ENCODE measurements at regions not wholly inside any gene's neighbourhood (a gene's known extent, or its start where the extent isn't known, plus 50 kb on each side); places are given as distances from the start of the nearest gene placed in this dataset.

DNA sequence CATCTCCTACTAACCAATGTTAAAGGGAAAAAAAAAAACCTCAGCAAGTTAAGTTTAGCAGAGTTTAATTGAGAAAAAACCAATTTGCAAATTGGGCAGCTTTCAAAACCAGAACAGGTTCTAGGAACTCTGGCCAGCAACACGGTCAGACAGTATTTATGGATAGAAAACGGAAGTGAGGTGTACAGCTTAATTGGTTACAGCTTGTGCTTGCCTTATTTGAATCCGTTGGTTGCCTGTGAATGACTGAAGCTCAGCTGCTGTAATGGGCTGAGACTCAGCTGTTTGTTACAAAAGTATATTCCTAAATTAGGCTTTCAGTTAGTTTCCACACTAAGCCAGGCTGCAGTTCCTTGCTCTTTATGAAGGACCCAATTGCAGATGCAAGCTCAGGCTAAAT, 217.0 kb downstream of the SREK1 start:
- DNase-seq (ENCODE audit: low spot score) (no peak), ATAC-seq (no peak), FAIRE-seq (no peak)
- peaks cover 0 to 1% of the 10 kb centered on the region in 2 experiments; a peak in 2 of 5 replicates for H3K27me3 ChIP-seq (ENCODE audit: control insufficient read depth in 1 of 2, insufficient read depth in 2 of 2, low read length in 2 of 2)
- H3K9ac ChIP-seq (ENCODE audit: insufficient read depth, low read depth, low read length) = no peak overlapping the region
- no peaks in the 10 kb centered on the region for H4K20me1 ChIP-seq (ENCODE audit: insufficient read depth, low read length)
- 5% methylated on average over 3 of the region's 3 CpGs for WGBS (ENCODE audit: low lambda C conversion rate)
- H3K36me3 ChIP-seq (replicated peaks in 1 of 2; ENCODE audit: control insufficient read depth in 1 of 2, insufficient read depth in 2 of 2, low read length in 2 of 2) = no peaks in the 10 kb centered on the region
- TF ChIP-seq, protein P1, sequence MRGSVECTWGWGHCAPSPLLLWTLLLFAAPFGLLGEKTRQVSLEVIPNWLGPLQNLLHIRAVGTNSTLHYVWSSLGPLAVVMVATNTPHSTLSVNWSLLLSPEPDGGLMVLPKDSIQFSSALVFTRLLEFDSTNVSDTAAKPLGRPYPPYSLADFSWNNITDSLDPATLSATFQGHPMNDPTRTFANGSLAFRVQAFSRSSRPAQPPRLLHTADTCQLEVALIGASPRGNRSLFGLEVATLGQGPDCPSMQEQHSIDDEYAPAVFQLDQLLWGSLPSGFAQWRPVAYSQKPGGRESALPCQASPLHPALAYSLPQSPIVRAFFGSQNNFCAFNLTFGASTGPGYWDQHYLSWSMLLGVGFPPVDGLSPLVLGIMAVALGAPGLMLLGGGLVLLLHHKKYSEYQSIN (CRISPR knock-in tag; IDR thresholded peaks at IDR 0.05; ENCODE audit: borderline replicate concordance) = no peak
- no peak for TF ChIP-seq SYNCRIP (IDR thresholded peaks at IDR 0.05; ENCODE audit: insufficient read depth, low read depth, low read length)
- TF ChIP-seq JDP2 (CRISPR knock-in tag; IDR thresholded peaks at IDR 0.05; ENCODE audit: borderline replicate concordance) = no peak
- TF ChIP-seq HNRNPK (IDR thresholded peaks at IDR 0.05; ENCODE audit: low read depth, low read length, poor library complexity, severe bottlenecking) = no peak
- no peak for TF ChIP-seq YY1 (IDR thresholded peaks at IDR 0.05; ENCODE audit: insufficient read depth, insufficient replicate concordance, low read depth, low read length)
- no peak for TF ChIP-seq ZNF17 (CRISPR knock-in tag; IDR thresholded peaks at IDR 0.05)
- no peak for TF ChIP-seq CAMTA2 (CRISPR knock-in tag; IDR thresholded peaks at IDR 0.05; ENCODE audit: borderline replicate concordance)
- TF ChIP-seq ZNF569 (CRISPR knock-in tag; IDR thresholded peaks at IDR 0.05; ENCODE audit: borderline replicate concordance) = no peak
- no peak for TF ChIP-seq ZNF335 (CRISPR knock-in tag; IDR thresholded peaks at IDR 0.05)
- no peak for TF ChIP-seq ZFP36L2 (CRISPR knock-in tag; IDR thresholded peaks at IDR 0.05)
- TF ChIP-seq ZIK1 (CRISPR knock-in tag; IDR thresholded peaks at IDR 0.05; ENCODE audit: borderline replicate concordance, low read depth) = no peak
- H3K4me1 ChIP-seq (ENCODE audit: insufficient read depth, low read length) = no peaks in the 10 kb centered on the region
- BruUV-seq (replicated peaks) = no TSS peak
- H3K4me3 ChIP-seq (replicated peaks in 1 of 3; ENCODE audit: insufficient read depth in 1 of 3, low read depth in 2 of 3, low read length in 3 of 3) = no peak overlapping the region
- H3K4me2 ChIP-seq (ENCODE audit: low read depth, low read length) = no peak overlapping the region
- H3K9me3 ChIP-seq (ENCODE audit: low read length) = no peaks in the 10 kb centered on the region
- intact Hi-C loops (cut with micrococcal nuclease; ENCODE audit: unreplicated experiment) (no loop called here), in situ Hi-C loops (cut with HindIII; ENCODE audit: extremely low pct_ligation_motif_present, low pct_unique_long_range_greater_than_20kb) (no loop called here)
- POLR2A ChIA-PET = no interaction called here
- no peak overlapping the region for H3K27ac ChIP-seq (ENCODE audit: extremely low read length, insufficient read depth, low read length)
- H3K79me2 ChIP-seq (ENCODE audit: insufficient read depth, low read length) = no peaks in the 10 kb centered on the region
- H2AFZ ChIP-seq (ENCODE audit: low read length) = no peak overlapping the region
- CTCF ChIA-PET (ENCODE audit: low intra/inter-chr PET ratio, low total read pairs) = no interaction called here
